OCI-LY1 (cell line): ENCODE measurements at regions not wholly inside any gene's neighbourhood (a gene's known extent, or its start where the extent isn't known, plus 50 kb on each side); places are given as distances from the start of the nearest gene placed in this dataset.
"Not testable (repeated sequence)": the region's sequence is repeated elsewhere in the genome, so short reads cannot be mapped to it uniquely, and the experiment has no call there.

ENCODE experiments used
- EZH2 ChIP-seq: fragments of 200-600 bp; sonication (generic), shearing (Covaris generic); IDR thresholded peaks from 2 replicates; pipeline ENCODE4 v1.8.0; 2017; ENCODE audit warnings: borderline replicate concordance, mixed run types, mild to moderate bottlenecking, antibody characterized with exemption, low read length, moderate library complexity, mixed read lengths
- TF ChIP-seq, protein P1 (sequence below): fragments of 200-600 bp; sonication (generic), shearing (Covaris generic); IDR thresholded peaks from 2 replicates; pipeline ENCODE4 v1.5.1; 2017; ENCODE audit warnings: mild to moderate bottlenecking, antibody characterized with exemption, low read length, moderate library complexity, mixed read lengths

DNA sequence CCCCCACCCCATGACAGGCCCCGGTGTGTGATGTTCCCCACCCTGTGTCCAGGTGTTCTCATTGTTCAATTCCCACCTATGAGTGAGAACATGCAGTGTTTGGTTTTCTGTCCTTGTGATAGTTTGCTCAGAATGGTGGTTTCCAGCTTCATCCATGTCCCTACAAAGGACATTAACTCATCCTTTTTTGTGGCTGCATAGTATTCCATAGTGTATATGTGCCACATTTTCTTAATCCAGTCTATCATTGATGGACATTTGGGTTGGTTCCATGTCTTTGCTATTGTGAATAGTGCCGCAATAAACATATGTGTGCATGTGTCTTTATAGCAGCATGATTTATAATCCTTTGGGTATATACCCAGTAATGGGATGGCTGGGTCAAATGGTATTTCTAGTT, 59.7 kb upstream of the ANKRD55 start:
- TF ChIP-seq, protein P1, sequence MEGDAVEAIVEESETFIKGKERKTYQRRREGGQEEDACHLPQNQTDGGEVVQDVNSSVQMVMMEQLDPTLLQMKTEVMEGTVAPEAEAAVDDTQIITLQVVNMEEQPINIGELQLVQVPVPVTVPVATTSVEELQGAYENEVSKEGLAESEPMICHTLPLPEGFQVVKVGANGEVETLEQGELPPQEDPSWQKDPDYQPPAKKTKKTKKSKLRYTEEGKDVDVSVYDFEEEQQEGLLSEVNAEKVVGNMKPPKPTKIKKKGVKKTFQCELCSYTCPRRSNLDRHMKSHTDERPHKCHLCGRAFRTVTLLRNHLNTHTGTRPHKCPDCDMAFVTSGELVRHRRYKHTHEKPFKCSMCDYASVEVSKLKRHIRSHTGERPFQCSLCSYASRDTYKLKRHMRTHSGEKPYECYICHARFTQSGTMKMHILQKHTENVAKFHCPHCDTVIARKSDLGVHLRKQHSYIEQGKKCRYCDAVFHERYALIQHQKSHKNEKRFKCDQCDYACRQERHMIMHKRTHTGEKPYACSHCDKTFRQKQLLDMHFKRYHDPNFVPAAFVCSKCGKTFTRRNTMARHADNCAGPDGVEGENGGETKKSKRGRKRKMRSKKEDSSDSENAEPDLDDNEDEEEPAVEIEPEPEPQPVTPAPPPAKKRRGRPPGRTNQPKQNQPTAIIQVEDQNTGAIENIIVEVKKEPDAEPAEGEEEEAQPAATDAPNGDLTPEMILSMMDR: not testable (repeated sequence)
- not testable (repeated sequence) for TF ChIP-seq EZH2
